ENCODE measurements at regions not wholly inside any gene's neighbourhood (a gene's known extent, or its start where the extent isn't known, plus 50 kb on each side); places are given as distances from the start of the nearest gene placed in this dataset.

- TF ChIP-seq CTCF (IDR thresholded peaks at IDR 0.05; ENCODE audit: control extremely low read depth, extremely low read depth, low read depth, missing control alignments): no peak
- ChIA-PET POLR2A (no interaction called here), CTCF (no interaction called here)
- DNase-seq (ENCODE audit: extremely low spot score): no peak
These were observed 2123.7 kb upstream of the C9orf72 start for GRCh38 chr9:29697011-29697410.

- TF ChIP-seq CTCF (IDR thresholded peaks at IDR 0.05; ENCODE audit: control extremely low read depth, extremely low read depth, low read depth, missing control alignments): no peak
- ChIA-PET CTCF (interaction anchor here (1.0 kb wide), 1 partner anchor 14 kb away, joined by 3 read pairs; no protein-coding TSS in a partner anchor), POLR2A (no interaction called here)
- no peak for DNase-seq (ENCODE audit: extremely low spot score)
These were observed 2128.3 kb upstream of the C9orf72 start for GRCh38 chr9:29701559-29701958.

- ChIA-PET CTCF (interaction anchor here (1.0 kb wide), 1 partner anchor 14 kb away, joined by 3 read pairs; no protein-coding TSS in a partner anchor), POLR2A (no interaction called here)
- DNase-seq (ENCODE audit: extremely low spot score): no peak
- TF ChIP-seq CTCF (IDR thresholded peaks at IDR 0.05; ENCODE audit: control extremely low read depth, extremely low read depth, low read depth, missing control alignments): no peak
These were observed 2128.7 kb upstream of the C9orf72 start for GRCh38 chr9:29701971-29702370.

- POLR2A ChIA-PET: no interaction called here
- no peak for TF ChIP-seq CTCF (IDR thresholded peaks at IDR 0.05; ENCODE audit: control extremely low read depth, extremely low read depth, low read depth, missing control alignments)
- DNase-seq (ENCODE audit: extremely low spot score): no peak
- CTCF ChIA-PET: no interaction called here
These were observed 2141.6 kb upstream of the C9orf72 start for GRCh38 chr9:29714860-29715259.

GRCh38 chr9:29717631-29718030 is 2144.3 kb upstream of the C9orf72 start:
- DNase-seq (ENCODE audit: extremely low spot score): no peak
- ChIA-PET POLR2A (no interaction called here), CTCF (interaction anchor here (1.2 kb wide), 1 partner anchor 14 kb away, joined by 4 read pairs; no protein-coding TSS in a partner anchor)
- TF ChIP-seq CTCF (IDR thresholded peaks at IDR 0.05; ENCODE audit: control extremely low read depth, extremely low read depth, low read depth, missing control alignments): no peak

GRCh38 chr9:29730163-29730562 is 2156.9 kb upstream of the C9orf72 start:
- CTCF ChIA-PET: interaction anchor here (1.1 to 1.3 kb wide), 2 partner anchors 11 to 24 kb away, joined by 3 read pairs; no protein-coding TSS in a partner anchor
- DNase-seq (ENCODE audit: extremely low spot score): no peak
- POLR2A ChIA-PET: no interaction called here
- TF ChIP-seq CTCF (IDR thresholded peaks at IDR 0.05; ENCODE audit: control extremely low read depth, extremely low read depth, low read depth, missing control alignments): no peak

GRCh38 chr9:29740518-29740917 is 2167.2 kb upstream of the C9orf72 start:
- no peak for DNase-seq (ENCODE audit: extremely low spot score)
- CTCF ChIA-PET: no interaction called here
- no peak for TF ChIP-seq CTCF (IDR thresholded peaks at IDR 0.05; ENCODE audit: control extremely low read depth, extremely low read depth, low read depth, missing control alignments)
- POLR2A ChIA-PET: no interaction called here

All from GM10248 (cell line).